ENCODE measurements at regions not wholly inside any gene's neighbourhood (a gene's known extent, or its start where the extent isn't known, plus 50 kb on each side); places are given as distances from the start of the nearest gene placed in this dataset.

DNA sequence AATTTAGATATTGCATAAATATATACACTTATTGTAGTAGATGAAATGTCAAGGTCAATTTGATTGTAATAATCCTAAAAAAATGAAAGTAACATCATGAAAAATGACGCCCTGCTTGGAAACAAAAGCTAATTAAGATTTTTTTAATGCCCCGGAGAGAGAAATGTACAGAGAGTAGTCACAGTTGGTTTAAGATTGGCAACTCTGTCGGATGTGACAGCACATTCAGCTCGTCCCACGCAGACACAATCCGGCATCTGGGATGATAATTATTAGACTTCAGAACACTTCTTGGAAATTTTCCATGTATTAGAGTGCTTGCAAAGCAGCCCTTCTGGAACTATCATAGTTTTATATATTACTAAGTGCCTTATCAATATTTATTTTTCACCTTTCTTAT, 478.0 kb downstream of the PDHA2 start:
- no peak overlapping the region for H3K9ac ChIP-seq (ENCODE audit: low read length)
- no peak for TF ChIP-seq ELF1 (IDR thresholded peaks at IDR 0.05; ENCODE audit: borderline replicate concordance, low read depth)
- no peak for TF ChIP-seq EGR1 (IDR thresholded peaks at IDR 0.05; ENCODE audit: low read depth)
- no peak for TF ChIP-seq SIN3A (IDR thresholded peaks at IDR 0.05; ENCODE audit: low read depth)
- TF ChIP-seq EZH2phosphoT487 (IDR thresholded peaks at IDR 0.05; ENCODE audit: borderline replicate concordance) = no peak
- TF ChIP-seq RAD21 (IDR thresholded peaks at IDR 0.05; ENCODE audit: low read depth) = no peak
- TF ChIP-seq CBX3 (IDR thresholded peaks at IDR 0.05; ENCODE audit: low read depth) = no peak
- TF ChIP-seq, protein P1, sequence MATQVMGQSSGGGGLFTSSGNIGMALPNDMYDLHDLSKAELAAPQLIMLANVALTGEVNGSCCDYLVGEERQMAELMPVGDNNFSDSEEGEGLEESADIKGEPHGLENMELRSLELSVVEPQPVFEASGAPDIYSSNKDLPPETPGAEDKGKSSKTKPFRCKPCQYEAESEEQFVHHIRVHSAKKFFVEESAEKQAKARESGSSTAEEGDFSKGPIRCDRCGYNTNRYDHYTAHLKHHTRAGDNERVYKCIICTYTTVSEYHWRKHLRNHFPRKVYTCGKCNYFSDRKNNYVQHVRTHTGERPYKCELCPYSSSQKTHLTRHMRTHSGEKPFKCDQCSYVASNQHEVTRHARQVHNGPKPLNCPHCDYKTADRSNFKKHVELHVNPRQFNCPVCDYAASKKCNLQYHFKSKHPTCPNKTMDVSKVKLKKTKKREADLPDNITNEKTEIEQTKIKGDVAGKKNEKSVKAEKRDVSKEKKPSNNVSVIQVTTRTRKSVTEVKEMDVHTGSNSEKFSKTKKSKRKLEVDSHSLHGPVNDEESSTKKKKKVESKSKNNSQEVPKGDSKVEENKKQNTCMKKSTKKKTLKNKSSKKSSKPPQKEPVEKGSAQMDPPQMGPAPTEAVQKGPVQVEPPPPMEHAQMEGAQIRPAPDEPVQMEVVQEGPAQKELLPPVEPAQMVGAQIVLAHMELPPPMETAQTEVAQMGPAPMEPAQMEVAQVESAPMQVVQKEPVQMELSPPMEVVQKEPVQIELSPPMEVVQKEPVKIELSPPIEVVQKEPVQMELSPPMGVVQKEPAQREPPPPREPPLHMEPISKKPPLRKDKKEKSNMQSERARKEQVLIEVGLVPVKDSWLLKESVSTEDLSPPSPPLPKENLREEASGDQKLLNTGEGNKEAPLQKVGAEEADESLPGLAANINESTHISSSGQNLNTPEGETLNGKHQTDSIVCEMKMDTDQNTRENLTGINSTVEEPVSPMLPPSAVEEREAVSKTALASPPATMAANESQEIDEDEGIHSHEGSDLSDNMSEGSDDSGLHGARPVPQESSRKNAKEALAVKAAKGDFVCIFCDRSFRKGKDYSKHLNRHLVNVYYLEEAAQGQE (IDR thresholded peaks at IDR 0.05; ENCODE audit: low read depth) = no peak
- TF ChIP-seq ZFX (IDR thresholded peaks at IDR 0.05) = no peak
- TF ChIP-seq, protein P2, sequence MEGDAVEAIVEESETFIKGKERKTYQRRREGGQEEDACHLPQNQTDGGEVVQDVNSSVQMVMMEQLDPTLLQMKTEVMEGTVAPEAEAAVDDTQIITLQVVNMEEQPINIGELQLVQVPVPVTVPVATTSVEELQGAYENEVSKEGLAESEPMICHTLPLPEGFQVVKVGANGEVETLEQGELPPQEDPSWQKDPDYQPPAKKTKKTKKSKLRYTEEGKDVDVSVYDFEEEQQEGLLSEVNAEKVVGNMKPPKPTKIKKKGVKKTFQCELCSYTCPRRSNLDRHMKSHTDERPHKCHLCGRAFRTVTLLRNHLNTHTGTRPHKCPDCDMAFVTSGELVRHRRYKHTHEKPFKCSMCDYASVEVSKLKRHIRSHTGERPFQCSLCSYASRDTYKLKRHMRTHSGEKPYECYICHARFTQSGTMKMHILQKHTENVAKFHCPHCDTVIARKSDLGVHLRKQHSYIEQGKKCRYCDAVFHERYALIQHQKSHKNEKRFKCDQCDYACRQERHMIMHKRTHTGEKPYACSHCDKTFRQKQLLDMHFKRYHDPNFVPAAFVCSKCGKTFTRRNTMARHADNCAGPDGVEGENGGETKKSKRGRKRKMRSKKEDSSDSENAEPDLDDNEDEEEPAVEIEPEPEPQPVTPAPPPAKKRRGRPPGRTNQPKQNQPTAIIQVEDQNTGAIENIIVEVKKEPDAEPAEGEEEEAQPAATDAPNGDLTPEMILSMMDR (IDR thresholded peaks at IDR 0.05 in 2 of 3, conservative IDR thresholded peaks at IDR 0.05 in 1 of 3; ENCODE audit: borderline replicate concordance in 1 of 3, insufficient read depth in 1 of 3, low read depth in 2 of 3, low read length in 2 of 3) = no peak
- TF ChIP-seq, protein P3, sequence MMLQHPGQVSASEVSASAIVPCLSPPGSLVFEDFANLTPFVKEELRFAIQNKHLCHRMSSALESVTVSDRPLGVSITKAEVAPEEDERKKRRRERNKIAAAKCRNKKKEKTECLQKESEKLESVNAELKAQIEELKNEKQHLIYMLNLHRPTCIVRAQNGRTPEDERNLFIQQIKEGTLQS (IDR thresholded peaks at IDR 0.05) = no peak
- TF ChIP-seq, protein P4, sequence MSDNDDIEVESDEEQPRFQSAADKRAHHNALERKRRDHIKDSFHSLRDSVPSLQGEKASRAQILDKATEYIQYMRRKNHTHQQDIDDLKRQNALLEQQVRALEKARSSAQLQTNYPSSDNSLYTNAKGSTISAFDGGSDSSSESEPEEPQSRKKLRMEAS (IDR thresholded peaks at IDR 0.05) = no peak
- TF ChIP-seq, protein P5, sequence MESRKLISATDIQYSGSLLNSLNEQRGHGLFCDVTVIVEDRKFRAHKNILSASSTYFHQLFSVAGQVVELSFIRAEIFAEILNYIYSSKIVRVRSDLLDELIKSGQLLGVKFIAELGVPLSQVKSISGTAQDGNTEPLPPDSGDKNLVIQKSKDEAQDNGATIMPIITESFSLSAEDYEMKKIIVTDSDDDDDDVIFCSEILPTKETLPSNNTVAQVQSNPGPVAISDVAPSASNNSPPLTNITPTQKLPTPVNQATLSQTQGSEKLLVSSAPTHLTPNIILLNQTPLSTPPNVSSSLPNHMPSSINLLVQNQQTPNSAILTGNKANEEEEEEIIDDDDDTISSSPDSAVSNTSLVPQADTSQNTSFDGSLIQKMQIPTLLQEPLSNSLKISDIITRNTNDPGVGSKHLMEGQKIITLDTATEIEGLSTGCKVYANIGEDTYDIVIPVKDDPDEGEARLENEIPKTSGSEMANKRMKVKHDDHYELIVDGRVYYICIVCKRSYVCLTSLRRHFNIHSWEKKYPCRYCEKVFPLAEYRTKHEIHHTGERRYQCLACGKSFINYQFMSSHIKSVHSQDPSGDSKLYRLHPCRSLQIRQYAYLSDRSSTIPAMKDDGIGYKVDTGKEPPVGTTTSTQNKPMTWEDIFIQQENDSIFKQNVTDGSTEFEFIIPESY (IDR thresholded peaks at IDR 0.05; ENCODE audit: extremely low read depth, insufficient replicate concordance, low read length) = no peak
- no peak for TF ChIP-seq POLR2AphosphoS5 (IDR thresholded peaks at IDR 0.05; ENCODE audit: low read depth, low read length)
- no peak for DNase-seq (ENCODE audit: low read depth, low spot score)
- no peak for ATAC-seq
- H3K36me3 ChIP-seq (ENCODE audit: control insufficient read depth in 1 of 2, insufficient read depth in 2 of 2, low read length in 2 of 2) = no peaks in the 10 kb centered on the region
- no peaks in the 10 kb centered on the region for H3K27me3 ChIP-seq (ENCODE audit: insufficient read depth, low read length)
- H3K4me3 ChIP-seq (replicated peaks in 1 of 2; ENCODE audit: low read depth in 1 of 2, low read length in 2 of 2) = no peak overlapping the region
- H3K27ac ChIP-seq (ENCODE audit: low read depth, low read length) = no peak overlapping the region
- no TSS peak for BruUV-seq (replicated peaks)
- no peak overlapping the region for H3K4me2 ChIP-seq (ENCODE audit: low read length)
- H3K4me1 ChIP-seq (ENCODE audit: control insufficient read depth in 1 of 2, insufficient read depth in 2 of 2, low read length in 2 of 2) = no peaks in the 10 kb centered on the region
- RAD21 ChIA-PET (ENCODE audit: low non-redundant PET in 1 of 2, low total read pairs in 2 of 2, uncharacterized antibody in 2 of 2, unreplicated experiment in 2 of 2) = no interaction called here
- H3K9me3 ChIP-seq (ENCODE audit: control insufficient read depth in 1 of 2, insufficient read depth in 1 of 2, low read depth in 1 of 2, low read length in 2 of 2) = no peaks in the 10 kb centered on the region
- POLR2A ChIA-PET = no interaction called here
- no peaks in the 10 kb centered on the region for H3K9me2 ChIP-seq (ENCODE audit: insufficient read depth)
- intact Hi-C loops (cut with micrococcal nuclease) = no loop called here
- H4K20me1 ChIP-seq (ENCODE audit: insufficient read depth) = no peaks in the 10 kb centered on the region
- H3K79me2 ChIP-seq (ENCODE audit: insufficient read depth, low read length) = no peaks in the 10 kb centered on the region
- CTCF ChIA-PET = no interaction called here
- H2AFZ ChIP-seq (ENCODE audit: low read depth, low read length, poor library complexity, severe bottlenecking) = no peak overlapping the region
